ENCODE measurements at regions not wholly inside any gene's neighbourhood (a gene's known extent, or its start where the extent isn't known, plus 50 kb on each side); places are given as distances from the start of the nearest gene placed in this dataset.

GRCh38 chr3:101128786-101129185 is 135.6 kb upstream of the ABI3BP start:
- peaks cover 14% of the 10 kb centered on the region for H3K9me3 Mint-ChIP-seq (ENCODE audit: unreplicated experiment)
- Histone ChIP-seq H3K9me3 (no peaks in the 10 kb centered on the region), H3K36me3 (ENCODE audit: control insufficient read depth, insufficient read depth, low read length) (no peaks in the 10 kb centered on the region), H3K4me3 (ENCODE audit: low read depth, low read length) (no peak overlapping the region), H3K27me3 (replicated peaks; ENCODE audit: control insufficient read depth, insufficient read depth, low read length) (no peaks in the 10 kb centered on the region), H3K4me1 (no peaks in the 10 kb centered on the region)
- TF ChIP-seq CTCF (IDR thresholded peaks at IDR 0.05; ENCODE audit: insufficient read depth in 1 of 2, low read depth in 1 of 2, low read length in 1 of 2, severe bottlenecking in 1 of 2, unreplicated experiment in 1 of 2): no peak
- peaks cover 3% of the 10 kb centered on the region for H3K27me3 Mint-ChIP-seq (ENCODE audit: insufficient read depth, unreplicated experiment)
- ChIA-PET POLR2A (no interaction called here), CTCF (no interaction called here)
- H3K4me3 Mint-ChIP-seq (ENCODE audit: unreplicated experiment): no peak overlapping the region
- no TSS peak for BruUV-seq (replicated peaks)
- no peaks in the 10 kb centered on the region for H3K36me3 Mint-ChIP-seq (ENCODE audit: insufficient read depth, unreplicated experiment)
- H3K27ac Mint-ChIP-seq (ENCODE audit: unreplicated experiment): no peak overlapping the region
- no peak for DNase-seq
- intact Hi-C loops (cut with micrococcal nuclease; ENCODE audit: unreplicated experiment): no loop called here
- H3K4me1 Mint-ChIP-seq (ENCODE audit: low read depth, unreplicated experiment): no peaks in the 10 kb centered on the region

- Mint-ChIP-seq H3K27ac (ENCODE audit: unreplicated experiment) (no peak overlapping the region), H3K9me3 (ENCODE audit: unreplicated experiment) (peaks cover 14% of the 10 kb centered on the region), H3K4me3 (ENCODE audit: unreplicated experiment) (no peak overlapping the region), H3K36me3 (ENCODE audit: insufficient read depth, unreplicated experiment) (no peaks in the 10 kb centered on the region), H3K27me3 (ENCODE audit: insufficient read depth, unreplicated experiment) (peaks cover 3% of the 10 kb centered on the region), H3K4me1 (ENCODE audit: low read depth, unreplicated experiment) (peaks cover 2% of the 10 kb centered on the region)
- Histone ChIP-seq H3K4me1 (peaks cover 1% of the 10 kb centered on the region), H3K36me3 (ENCODE audit: control insufficient read depth, insufficient read depth, low read length) (no peaks in the 10 kb centered on the region), H3K27me3 (replicated peaks; ENCODE audit: control insufficient read depth, insufficient read depth, low read length) (no peaks in the 10 kb centered on the region), H3K4me3 (ENCODE audit: low read depth, low read length) (no peak overlapping the region), H3K9me3 (no peaks in the 10 kb centered on the region)
- ChIA-PET POLR2A (no interaction called here), CTCF (no interaction called here)
- intact Hi-C loops (cut with micrococcal nuclease; ENCODE audit: unreplicated experiment): no loop called here
- no peak for DNase-seq
- BruUV-seq (replicated peaks): no TSS peak
- TF ChIP-seq CTCF (IDR thresholded peaks at IDR 0.05; ENCODE audit: insufficient read depth in 1 of 2, low read depth in 1 of 2, low read length in 1 of 2, severe bottlenecking in 1 of 2, unreplicated experiment in 1 of 2): no peak
These were observed 134.8 kb upstream of the ABI3BP start for GRCh38 chr3:101128001-101128400.

- Mint-ChIP-seq H3K4me3 (ENCODE audit: unreplicated experiment) (no peak overlapping the region), H3K27ac (ENCODE audit: unreplicated experiment) (no peak overlapping the region), H3K27me3 (ENCODE audit: insufficient read depth, unreplicated experiment) (no peaks in the 10 kb centered on the region), H3K4me1 (ENCODE audit: low read depth, unreplicated experiment) (peaks cover 6% of the 10 kb centered on the region), H3K36me3 (ENCODE audit: insufficient read depth, unreplicated experiment) (no peaks in the 10 kb centered on the region), H3K9me3 (ENCODE audit: unreplicated experiment) (no peaks in the 10 kb centered on the region)
- TF ChIP-seq CTCF (IDR thresholded peaks at IDR 0.05; ENCODE audit: insufficient read depth in 1 of 2, low read depth in 1 of 2, low read length in 1 of 2, severe bottlenecking in 1 of 2, unreplicated experiment in 1 of 2): no peak
- Histone ChIP-seq H3K27me3 (replicated peaks; ENCODE audit: control insufficient read depth, insufficient read depth, low read length) (no peaks in the 10 kb centered on the region), H3K4me3 (ENCODE audit: low read depth, low read length) (no peak overlapping the region), H3K4me1 (peaks cover 8% of the 10 kb centered on the region), H3K9me3 (no peaks in the 10 kb centered on the region), H3K36me3 (ENCODE audit: control insufficient read depth, insufficient read depth, low read length) (no peaks in the 10 kb centered on the region)
- POLR2A ChIA-PET: no interaction called here
- CTCF ChIA-PET: no interaction called here
- no TSS peak for BruUV-seq (replicated peaks)
- intact Hi-C loops (cut with micrococcal nuclease; ENCODE audit: unreplicated experiment): no loop called here
- no peak for DNase-seq
These were observed 130.9 kb upstream of the ABI3BP start for GRCh38 chr3:101124125-101124524.

Measured in Caco-2 (cell line).